ENCODE measurements at regions not wholly inside any gene's neighbourhood (a gene's known extent, or its start where the extent isn't known, plus 50 kb on each side); places are given as distances from the start of the nearest gene placed in this dataset.

GRCh38 chr15:35926007-35926380, 380.0 kb upstream of the DPH6 start:
- Histone ChIP-seq H3K23me2 (ENCODE audit: insufficient read length, low read depth, low read length, poor library complexity, severe bottlenecking) (no peaks in the 10 kb centered on the region), H4K8ac (replicated peaks; ENCODE audit: insufficient read length, low read depth, low read length) (no peak overlapping the region), H3K79me1 (ENCODE audit: insufficient read depth, low read depth, low read length, poor library complexity, severe bottlenecking) (no peaks in the 10 kb centered on the region), H3K9ac (ENCODE audit: extremely low read depth, insufficient read length, low read length) (no peak overlapping the region), H2BK120ac (ENCODE audit: low read depth, low read length, poor library complexity, severe bottlenecking) (no peak overlapping the region), H2AK5ac (ENCODE audit: insufficient read length, low read length) (no peak overlapping the region), H4K91ac (ENCODE audit: insufficient read length, low read depth, low read length) (no peak overlapping the region), H2AFZ (ENCODE audit: low read length) (no peak overlapping the region), H3K14ac (ENCODE audit: insufficient read depth, low read length) (no peak overlapping the region), H2BK20ac (ENCODE audit: low read depth, low read length, poor library complexity, severe bottlenecking) (no peak overlapping the region), H2BK12ac (ENCODE audit: insufficient read length, low read depth, low read length) (no peak overlapping the region), H3K79me2 (ENCODE audit: insufficient read depth, low read length) (no peaks in the 10 kb centered on the region), H3K23ac (ENCODE audit: insufficient read length, low read depth, low read length) (no peak overlapping the region), H4K20me1 (ENCODE audit: control insufficient read depth, insufficient read depth, insufficient read length) (no peaks in the 10 kb centered on the region), H4K5ac (ENCODE audit: insufficient read length, low read depth, low read length) (no peak overlapping the region), H3K27me3 (ENCODE audit: insufficient read depth, low read length) (no peaks in the 10 kb centered on the region), H2BK5ac (ENCODE audit: insufficient read length, low read length) (no peak overlapping the region), H3K4me2 (ENCODE audit: insufficient read depth, insufficient read length, low read length) (no peak overlapping the region), H2BK15ac (ENCODE audit: low read depth, low read length) (no peak overlapping the region), H3K18ac (ENCODE audit: insufficient read length, low read depth, low read length) (no peak overlapping the region), H3K56ac (ENCODE audit: insufficient read length, low read depth, low read length) (no peak overlapping the region), H3K4me1 (ENCODE audit: insufficient read depth, low read length) (no peaks in the 10 kb centered on the region), H3K27ac (ENCODE audit: insufficient read length, low read depth, low read length) (no peak overlapping the region), H3T11ph (ENCODE audit: low read length) (no peak overlapping the region), H3K9me3 (ENCODE audit: control insufficient read depth, low read depth, low read length) (no peaks in the 10 kb centered on the region), H3K4ac (ENCODE audit: low read depth, low read length) (no peak overlapping the region)
- H3K4me3 Mint-ChIP-seq = no peak overlapping the region
- no peak overlapping the region; a peak in 1 of 7 replicates for H3K27ac Mint-ChIP-seq
- TF ChIP-seq, protein P1, sequence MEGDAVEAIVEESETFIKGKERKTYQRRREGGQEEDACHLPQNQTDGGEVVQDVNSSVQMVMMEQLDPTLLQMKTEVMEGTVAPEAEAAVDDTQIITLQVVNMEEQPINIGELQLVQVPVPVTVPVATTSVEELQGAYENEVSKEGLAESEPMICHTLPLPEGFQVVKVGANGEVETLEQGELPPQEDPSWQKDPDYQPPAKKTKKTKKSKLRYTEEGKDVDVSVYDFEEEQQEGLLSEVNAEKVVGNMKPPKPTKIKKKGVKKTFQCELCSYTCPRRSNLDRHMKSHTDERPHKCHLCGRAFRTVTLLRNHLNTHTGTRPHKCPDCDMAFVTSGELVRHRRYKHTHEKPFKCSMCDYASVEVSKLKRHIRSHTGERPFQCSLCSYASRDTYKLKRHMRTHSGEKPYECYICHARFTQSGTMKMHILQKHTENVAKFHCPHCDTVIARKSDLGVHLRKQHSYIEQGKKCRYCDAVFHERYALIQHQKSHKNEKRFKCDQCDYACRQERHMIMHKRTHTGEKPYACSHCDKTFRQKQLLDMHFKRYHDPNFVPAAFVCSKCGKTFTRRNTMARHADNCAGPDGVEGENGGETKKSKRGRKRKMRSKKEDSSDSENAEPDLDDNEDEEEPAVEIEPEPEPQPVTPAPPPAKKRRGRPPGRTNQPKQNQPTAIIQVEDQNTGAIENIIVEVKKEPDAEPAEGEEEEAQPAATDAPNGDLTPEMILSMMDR (conservative IDR thresholded peaks at IDR 0.05) = no peak
- no peak for DNase-seq
- no peaks in the 10 kb centered on the region for H3K4me1 Mint-ChIP-seq
- H3K36me3 Mint-ChIP-seq (ENCODE audit: insufficient read depth in 1 of 3, low read depth in 3 of 3) = no peaks in the 10 kb centered on the region
- no peaks in the 10 kb centered on the region for H3K9me3 Mint-ChIP-seq
- H3K27me3 Mint-ChIP-seq (ENCODE audit: low read depth) = no peaks in the 10 kb centered on the region; the same call in 1 of the 2 replicates

Measured in H9 (cell line).